HepG2 (cell line): ENCODE measurements at regions not wholly inside any gene's neighbourhood (a gene's known extent, or its start where the extent isn't known, plus 50 kb on each side); places are given as distances from the start of the nearest gene placed in this dataset.
"Not testable (repeated sequence)": the region's sequence is repeated elsewhere in the genome, so short reads cannot be mapped to it uniquely, and the experiment has no call there.

ENCODE experiments used
- ATF3 ChIP-seq: sonication (generic); formaldehyde crosslinking; IDR thresholded peaks from 2 replicates; pipeline ENCODE4 v1.4.0; 2020; ENCODE audit warnings: missing genetic modification reagents
- ZBTB21 ChIP-seq: sonication (generic); formaldehyde crosslinking; IDR thresholded peaks from 2 replicates; pipeline ENCODE4 v1.4.0; 2020; ENCODE audit warnings: missing genetic modification reagents
- ZNF687 ChIP-seq: sonication (generic); formaldehyde crosslinking; IDR thresholded peaks from 2 replicates; pipeline ENCODE4 v1.5.1; 2020; ENCODE audit warnings: mild to moderate bottlenecking, missing genetic modification reagents, moderate library complexity

- not testable (repeated sequence) for TF ChIP-seq ATF3 (CRISPR knock-in tag); ZNF687; ZBTB21 (CRISPR knock-in tag)
These were observed 1464.1 kb downstream of the FOXD4L5 start for GRCh38 chr9:63820882-63821281.
